SK-N-MC (cell line): ENCODE measurements at regions not wholly inside any gene's neighbourhood (a gene's known extent, or its start where the extent isn't known, plus 50 kb on each side); places are given as distances from the start of the nearest gene placed in this dataset.

ENCODE experiments used
- DNase-seq: peaks from one replicate; pipeline ENCODE4 v3.0.0-alpha.2; 2011; ENCODE audit warnings: low read depth, low spot score
- H3K27ac ChIP-seq: fragments of 200-600 bp; sonication (generic); 2 replicates; pipeline ENCODE4 v1.5.1; 2016; ENCODE audit warnings: mixed run types
- H3K36me3 ChIP-seq: fragments of 200-600 bp; sonication (generic); 2 replicates; pipeline ENCODE4 v1.6.1; 2017; ENCODE audit warnings: antibody characterized with exemption, low read length, mixed read lengths; ENCODE audit not compliant: insufficient read depth
- H3K4me3 ChIP-seq: fragments of 200-600 bp; sonication (generic); 2 replicates; pipeline ENCODE4 v1.5.1; 2016
- H3K9ac ChIP-seq: fragments of 200-600 bp; sonication (generic); 2 replicates; pipeline ENCODE4 v1.8.0; 2017; ENCODE audit warnings: mixed run types, mixed read lengths; ENCODE audit not compliant: insufficient read length
- H3K9me3 ChIP-seq: fragments of 200-600 bp; sonication (generic); 2 replicates; pipeline ENCODE4 v1.6.1; 2017; ENCODE audit warnings: low read depth, mild to moderate bottlenecking, antibody characterized with exemption, low read length, moderate library complexity, mixed read lengths
- EZH2 ChIP-seq: fragments of 200-600 bp; sonication (generic); IDR thresholded peaks from one replicate; pipeline ENCODE4 v1.6.1; 2017; ENCODE audit warnings: antibody characterized with exemption
- FOXP2 ChIP-seq: optimal IDR thresholded peaks from 2 replicates; pipeline ENCODE3; 2011; ENCODE audit warnings: mild to moderate bottlenecking, moderate library complexity; ENCODE audit not compliant: insufficient read depth; ENCODE audit errors: extremely low read length, control extremely low read depth
- POLR2AphosphoS5 ChIP-seq: IDR thresholded peaks from 2 replicates; pipeline ENCODE4 v1.6.1; 2012; ENCODE audit warnings: mild to moderate bottlenecking, low read depth, low read length, borderline replicate concordance

DNA sequence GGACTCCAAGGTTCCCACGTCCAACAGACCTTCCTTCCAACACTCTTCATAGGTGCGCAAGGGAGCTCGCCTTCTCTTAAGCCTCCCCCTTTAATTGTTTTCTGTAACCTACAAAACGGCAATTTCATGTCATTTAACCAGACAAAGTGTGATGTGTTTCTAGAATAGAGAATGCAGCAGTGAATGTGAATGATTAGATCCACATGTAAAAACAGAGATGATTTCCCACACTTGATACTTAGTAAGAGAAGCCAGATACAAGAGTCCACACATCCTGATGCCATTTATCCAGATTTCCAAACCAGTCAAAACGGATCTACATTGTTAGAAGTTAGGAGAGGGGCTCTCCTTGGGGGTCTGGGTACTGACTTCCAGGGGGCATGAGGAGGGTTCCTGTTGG lies 89.3 kb downstream of the IRF8 start:
- H3K36me3 ChIP-seq = no peaks in the 10 kb centered on the region
- no peak overlapping the region for H3K27ac ChIP-seq
- DNase-seq = no peak
- no peak overlapping the region for H3K4me3 ChIP-seq
- no peak overlapping the region for H3K9ac ChIP-seq
- TF ChIP-seq FOXP2 (no peak), POLR2AphosphoS5 (no peak), EZH2 (no peak)
- no peaks in the 10 kb centered on the region for H3K9me3 ChIP-seq

DNA sequence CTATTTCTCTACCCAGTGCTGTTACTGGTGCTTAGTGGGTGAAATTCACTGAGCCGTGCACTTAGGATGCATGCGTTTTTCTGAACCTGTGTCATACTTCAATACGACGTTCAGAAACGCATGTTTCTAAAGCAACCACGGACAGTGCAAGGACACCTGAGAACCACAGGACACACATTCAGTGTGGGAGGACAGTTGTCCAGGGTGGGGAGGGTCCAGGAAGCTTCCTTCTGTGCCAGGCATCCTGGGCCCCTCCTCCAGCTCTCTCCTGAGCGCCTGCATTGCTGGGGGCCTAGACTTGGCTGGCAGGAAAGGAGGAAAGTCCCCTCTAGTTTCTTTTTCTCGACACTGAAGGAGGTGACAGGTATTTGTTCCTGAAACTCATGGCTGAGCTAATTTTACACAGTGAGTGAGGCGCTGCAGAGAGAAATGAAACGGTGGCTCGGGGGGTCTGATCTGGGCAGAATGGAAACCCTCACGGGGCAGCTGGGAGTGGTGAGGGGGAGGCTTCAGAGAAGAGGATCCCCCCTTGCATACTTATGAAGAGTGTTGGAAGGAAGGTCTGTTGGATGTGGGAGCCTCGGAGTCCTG lies 89.9 kb downstream of the IRF8 start:
- H3K36me3 ChIP-seq = no peaks in the 10 kb centered on the region
- TF ChIP-seq POLR2AphosphoS5 (no peak), EZH2 (no peak), FOXP2 (no peak)
- H3K9ac ChIP-seq = no peak overlapping the region
- no peak for DNase-seq
- H3K9me3 ChIP-seq = no peaks in the 10 kb centered on the region
- H3K4me3 ChIP-seq = no peak overlapping the region
- no peak overlapping the region for H3K27ac ChIP-seq

DNA sequence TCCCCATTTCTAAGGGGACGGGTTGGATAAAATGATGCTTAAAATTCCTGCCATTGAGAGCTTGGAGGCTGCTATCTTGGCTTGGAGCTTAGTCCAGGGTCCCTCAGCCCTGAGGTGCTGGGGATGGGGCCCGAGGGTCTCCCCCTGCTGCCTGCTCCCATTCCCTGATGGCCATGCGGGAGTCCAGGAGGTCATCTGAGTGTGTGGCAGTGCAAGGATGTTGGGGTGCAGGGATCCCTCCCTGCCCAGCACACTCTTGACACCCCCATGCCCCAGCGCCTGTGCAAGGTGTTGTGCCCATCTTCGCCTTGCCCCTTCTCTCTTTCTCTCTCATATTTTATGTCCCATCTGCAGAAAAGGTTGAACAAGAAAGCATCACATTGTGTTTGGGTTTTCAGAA lies 90.4 kb downstream of the IRF8 start:
- Histone ChIP-seq H3K4me3 (no peak overlapping the region), H3K9ac (no peak overlapping the region), H3K27ac (no peak overlapping the region), H3K9me3 (no peaks in the 10 kb centered on the region), H3K36me3 (no peaks in the 10 kb centered on the region)
- TF ChIP-seq POLR2AphosphoS5 (no peak), EZH2 (no peak), FOXP2 (no peak)
- DNase-seq = no peak

DNA sequence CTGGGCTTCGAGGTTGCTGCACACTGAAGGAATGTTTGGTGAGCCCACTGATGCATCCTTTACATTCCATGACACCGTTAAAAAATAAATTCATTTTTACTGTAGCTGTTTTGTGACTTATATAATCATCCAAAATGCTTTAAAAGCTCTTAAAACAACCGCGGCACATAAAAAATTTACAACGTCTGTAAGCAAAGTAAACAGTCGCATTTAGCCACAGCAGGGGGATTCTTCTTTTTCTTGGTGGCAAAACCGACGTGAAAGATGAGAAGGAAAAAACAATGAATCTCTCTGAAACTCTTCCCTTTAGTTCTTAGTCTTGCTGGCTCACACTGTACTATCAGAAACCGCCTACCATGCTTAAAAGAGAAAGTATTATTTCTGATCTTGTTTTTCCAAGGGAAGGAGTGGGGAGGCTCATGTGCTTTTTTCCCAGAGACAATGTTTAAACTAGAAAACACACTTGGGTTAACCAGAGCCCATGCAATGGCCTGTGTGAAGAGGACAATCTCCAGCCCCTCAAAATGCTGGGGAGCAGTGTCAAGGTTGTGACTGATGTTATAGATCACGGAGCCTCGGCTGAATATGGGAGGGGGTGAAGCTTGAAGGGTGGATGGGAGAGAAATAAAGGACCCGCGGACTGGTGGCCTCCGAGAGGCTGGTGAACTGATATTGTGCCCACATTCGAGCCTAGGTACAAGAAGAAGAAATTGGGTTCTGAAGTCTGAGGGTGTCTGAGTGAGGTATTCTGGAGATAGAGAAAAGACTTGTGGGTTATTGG lies 91.1 kb downstream of the IRF8 start:
- TF ChIP-seq EZH2 (no peak), FOXP2 (no peak), POLR2AphosphoS5 (no peak)
- Histone ChIP-seq H3K27ac (no peak overlapping the region), H3K9ac (no peak overlapping the region), H3K9me3 (no peaks in the 10 kb centered on the region), H3K4me3 (no peak overlapping the region), H3K36me3 (no peaks in the 10 kb centered on the region)
- no peak for DNase-seq

DNA sequence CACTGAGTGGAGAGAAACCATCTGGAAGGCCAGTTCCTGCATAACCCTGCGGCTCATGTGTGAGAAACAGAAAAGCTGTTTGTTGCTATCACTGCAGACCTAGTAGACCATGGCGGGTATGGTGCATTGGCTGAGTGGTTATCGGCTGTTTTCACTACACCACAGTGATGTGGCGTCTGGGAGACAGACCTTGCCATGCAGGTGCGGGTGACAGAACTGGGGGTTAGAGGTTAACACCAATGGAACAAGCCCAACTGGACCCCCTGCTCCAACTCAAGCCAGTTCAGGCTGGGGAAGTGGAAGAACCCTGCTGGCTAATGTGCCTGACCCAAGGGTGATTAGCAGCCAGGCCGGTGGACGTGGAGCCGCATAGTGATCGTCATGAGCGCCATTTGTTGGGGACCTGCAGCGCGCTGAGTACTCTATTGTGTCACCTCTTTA lies 91.9 kb downstream of the IRF8 start:
- Histone ChIP-seq H3K27ac (no peak overlapping the region), H3K36me3 (no peaks in the 10 kb centered on the region), H3K9ac (no peak overlapping the region), H3K4me3 (no peak overlapping the region), H3K9me3 (no peaks in the 10 kb centered on the region)
- DNase-seq = no peak
- TF ChIP-seq FOXP2 = no peak
- TF ChIP-seq EZH2 = no peak
- no peak for TF ChIP-seq POLR2AphosphoS5

DNA sequence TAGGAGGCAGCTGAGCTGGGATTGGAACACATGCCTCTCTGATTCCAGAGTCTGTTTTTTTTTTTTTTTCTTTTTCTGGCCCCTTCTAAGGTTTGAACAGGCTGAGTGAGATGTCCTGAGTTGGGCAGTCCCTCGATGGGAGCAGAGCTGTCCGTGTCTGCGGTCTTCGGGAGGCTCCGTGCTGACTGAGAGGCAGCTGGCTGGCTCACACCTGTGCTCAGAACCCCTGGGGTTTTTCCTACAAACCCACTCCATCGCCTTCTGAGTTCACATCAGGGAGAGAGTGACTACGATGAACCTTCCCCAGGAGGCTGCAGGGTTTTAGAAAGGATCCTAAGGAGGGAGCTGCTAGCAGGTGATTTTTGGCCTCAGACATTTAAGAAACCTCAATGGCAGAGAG lies 92.5 kb downstream of the IRF8 start:
- Histone ChIP-seq H3K4me3 (no peak overlapping the region), H3K9me3 (no peaks in the 10 kb centered on the region), H3K9ac (no peak overlapping the region), H3K27ac (no peak overlapping the region), H3K36me3 (no peaks in the 10 kb centered on the region)
- no peak for DNase-seq
- no peak for TF ChIP-seq FOXP2
- TF ChIP-seq POLR2AphosphoS5 = no peak
- no peak for TF ChIP-seq EZH2

DNA sequence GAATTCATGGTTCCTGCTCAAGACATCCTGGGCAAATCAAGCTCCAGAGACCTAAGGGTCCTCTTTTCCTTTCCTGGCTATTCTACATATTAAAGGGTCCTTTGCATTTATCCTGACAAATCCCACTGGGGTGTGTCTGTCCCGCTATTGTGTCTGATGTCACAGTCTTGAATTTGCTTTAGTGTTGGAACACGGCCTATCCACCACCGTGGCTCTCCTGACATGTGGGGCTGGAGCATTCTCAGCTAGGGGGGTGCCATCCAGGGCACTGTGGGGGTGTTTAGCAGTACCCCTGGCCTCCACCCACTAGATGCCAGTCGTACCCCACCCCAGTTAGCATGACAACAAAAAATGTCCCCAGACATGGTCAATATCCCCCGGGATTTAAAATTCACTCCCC lies 92.9 kb downstream of the IRF8 start:
- H3K36me3 ChIP-seq = no peaks in the 10 kb centered on the region
- H3K4me3 ChIP-seq = no peak overlapping the region
- no peaks in the 10 kb centered on the region for H3K9me3 ChIP-seq
- no peak overlapping the region for H3K9ac ChIP-seq
- no peak overlapping the region for H3K27ac ChIP-seq
- no peak for TF ChIP-seq EZH2
- no peak for TF ChIP-seq FOXP2
- no peak for TF ChIP-seq POLR2AphosphoS5
- DNase-seq = no peak

DNA sequence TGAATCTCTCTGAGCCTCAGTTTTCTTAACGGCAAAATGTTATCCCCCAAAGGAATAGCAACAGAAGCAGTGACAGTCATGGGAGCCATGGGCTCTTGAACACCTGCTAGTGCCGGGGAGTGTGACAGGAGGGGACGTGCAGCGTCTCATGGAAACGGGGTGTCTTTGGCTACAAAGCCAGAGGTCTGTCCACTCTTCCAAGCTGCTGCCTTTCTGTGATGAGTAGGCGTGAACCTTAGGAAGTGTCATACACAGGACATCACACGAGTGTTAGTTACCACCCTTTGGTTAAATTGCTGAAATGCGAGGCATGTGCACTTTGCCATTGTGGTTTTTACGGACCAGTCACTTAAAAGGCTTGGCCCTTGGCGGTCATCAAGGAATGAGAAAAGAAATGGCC lies 93.4 kb downstream of the IRF8 start:
- no peak overlapping the region for H3K9ac ChIP-seq

DNA sequence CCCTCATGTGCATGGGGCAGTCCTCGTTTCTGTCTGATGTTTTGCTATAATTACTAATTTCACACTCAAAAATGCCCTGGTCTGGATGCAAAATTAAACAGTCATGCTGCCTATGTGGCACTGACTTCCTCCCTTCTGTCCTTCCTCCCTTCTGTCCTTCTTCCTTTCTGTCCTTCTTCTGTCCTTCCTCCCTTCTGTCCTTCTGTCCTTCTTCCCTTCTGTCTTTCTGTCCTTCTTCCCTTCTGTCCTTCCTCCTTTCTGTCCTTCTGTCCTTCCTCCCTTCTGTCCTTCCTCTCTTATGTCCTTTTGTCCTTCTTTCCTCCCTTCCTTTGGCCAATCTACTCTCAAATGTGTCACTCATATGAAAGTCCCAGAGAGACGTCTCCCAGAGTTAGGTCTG lies 93.8 kb downstream of the IRF8 start:
- Histone ChIP-seq H3K27ac (no peak overlapping the region), H3K4me3 (no peak overlapping the region), H3K36me3 (no peaks in the 10 kb centered on the region), H3K9ac (no peak overlapping the region), H3K9me3 (no peaks in the 10 kb centered on the region)
- no peak for DNase-seq
- TF ChIP-seq EZH2 (no peak), FOXP2 (no peak), POLR2AphosphoS5 (no peak)

More for the DNA sequence above, 93.4 kb downstream of the IRF8 start:
- Histone ChIP-seq H3K4me3 (no peak overlapping the region), H3K27ac (no peak overlapping the region), H3K36me3 (no peaks in the 10 kb centered on the region), H3K9me3 (no peaks in the 10 kb centered on the region)
- TF ChIP-seq POLR2AphosphoS5 (no peak), EZH2 (no peak), FOXP2 (no peak)
- no peak for DNase-seq
